ENCODE measurements at regions not wholly inside any gene's neighbourhood (a gene's known extent, or its start where the extent isn't known, plus 50 kb on each side); places are given as distances from the start of the nearest gene placed in this dataset.

- no peaks in the 10 kb centered on the region for H3K9me3 ChIP-seq
- no peak overlapping the region for H3K27ac ChIP-seq
- no peaks in the 10 kb centered on the region for H3K36me3 ChIP-seq
- no peaks in the 10 kb centered on the region for H3K27me3 ChIP-seq
- no peak overlapping the region for H3K4me3 ChIP-seq
- intact Hi-C loops (cut with DNase I) = no loop called here
- no peak for DNase-seq
- WGBS, 2 donors = 78 to 82% methylated on average over 3 of the region's 3 CpGs
- no peaks in the 10 kb centered on the region for H3K4me1 ChIP-seq
- no peak for TF ChIP-seq CTCF (IDR thresholded peaks at IDR 0.05)
- TF ChIP-seq POLR2A (IDR thresholded peaks at IDR 0.05) = no peak
These were observed 648.0 kb downstream of the BRINP1 start for GRCh38 chr9:118721276-118721675.

- H3K36me3 ChIP-seq = no peaks in the 10 kb centered on the region
- intact Hi-C loops (cut with DNase I) = no loop called here
- WGBS, 2 donors = 23 to 39% methylated on average over 2 of the region's 2 CpGs
- no peaks in the 10 kb centered on the region for H3K9me3 ChIP-seq
- H3K27ac ChIP-seq = no peak overlapping the region
- no peaks in the 10 kb centered on the region for H3K27me3 ChIP-seq
- H3K4me3 ChIP-seq = no peak overlapping the region
- no peak for DNase-seq
- no peaks in the 10 kb centered on the region for H3K4me1 ChIP-seq
- TF ChIP-seq CTCF (IDR thresholded peaks at IDR 0.05) = no peak
These were observed 647.3 kb downstream of the BRINP1 start for GRCh38 chr9:118721923-118722322.

- Histone ChIP-seq H3K27ac (no peak overlapping the region), H3K27me3 (no peaks in the 10 kb centered on the region), H3K9me3 (no peaks in the 10 kb centered on the region), H3K36me3 (no peaks in the 10 kb centered on the region), H3K4me1 (no peaks in the 10 kb centered on the region), H3K4me3 (no peak overlapping the region)
- intact Hi-C loops (cut with DNase I) = no loop called here
- TF ChIP-seq CTCF (IDR thresholded peaks at IDR 0.05) (no peak), POLR2A (IDR thresholded peaks at IDR 0.05) (no peak)
- no peak for DNase-seq
- WGBS, 2 donors = 87 to 89% methylated on average over 2 of the region's 2 CpGs
These were observed 639.3 kb downstream of the BRINP1 start for GRCh38 chr9:118729981-118730380.

- 38 to 40% methylated on average over 1 of the region's 1 CpG for WGBS, 2 donors
- Histone ChIP-seq H3K4me3 (no peak overlapping the region), H3K27me3 (no peaks in the 10 kb centered on the region), H3K9me3 (peaks cover 0 to 16% (median 15%) of the 10 kb centered on the region in 3 donors), H3K4me1 (no peaks in the 10 kb centered on the region), H3K36me3 (no peaks in the 10 kb centered on the region), H3K27ac (no peak overlapping the region)
- TF ChIP-seq POLR2A (IDR thresholded peaks at IDR 0.05) = no peak
- no peak for TF ChIP-seq CTCF (IDR thresholded peaks at IDR 0.05)
- DNase-seq = no peak
- intact Hi-C loops (cut with DNase I) = no loop called here
These were observed 636.2 kb downstream of the BRINP1 start for GRCh38 chr9:118732998-118733397.

- WGBS, 2 donors = 43 to 44% methylated on average over 2 of the region's 2 CpGs
- Histone ChIP-seq H3K36me3 (no peaks in the 10 kb centered on the region), H3K27me3 (no peaks in the 10 kb centered on the region), H3K4me3 (no peak overlapping the region), H3K4me1 (no peaks in the 10 kb centered on the region), H3K27ac (no peak overlapping the region), H3K9me3 (peaks cover 0 to 16% (median 15%) of the 10 kb centered on the region in 3 donors)
- no peak for DNase-seq
- no peak for TF ChIP-seq POLR2A (IDR thresholded peaks at IDR 0.05)
- no peak for TF ChIP-seq CTCF (IDR thresholded peaks at IDR 0.05)
- intact Hi-C loops (cut with DNase I) = no loop called here
These were observed 634.5 kb downstream of the BRINP1 start for GRCh38 chr9:118734696-118735095.
